ENCODE measurements at regions not wholly inside any gene's neighbourhood (a gene's known extent, or its start where the extent isn't known, plus 50 kb on each side); places are given as distances from the start of the nearest gene placed in this dataset.

DNA sequence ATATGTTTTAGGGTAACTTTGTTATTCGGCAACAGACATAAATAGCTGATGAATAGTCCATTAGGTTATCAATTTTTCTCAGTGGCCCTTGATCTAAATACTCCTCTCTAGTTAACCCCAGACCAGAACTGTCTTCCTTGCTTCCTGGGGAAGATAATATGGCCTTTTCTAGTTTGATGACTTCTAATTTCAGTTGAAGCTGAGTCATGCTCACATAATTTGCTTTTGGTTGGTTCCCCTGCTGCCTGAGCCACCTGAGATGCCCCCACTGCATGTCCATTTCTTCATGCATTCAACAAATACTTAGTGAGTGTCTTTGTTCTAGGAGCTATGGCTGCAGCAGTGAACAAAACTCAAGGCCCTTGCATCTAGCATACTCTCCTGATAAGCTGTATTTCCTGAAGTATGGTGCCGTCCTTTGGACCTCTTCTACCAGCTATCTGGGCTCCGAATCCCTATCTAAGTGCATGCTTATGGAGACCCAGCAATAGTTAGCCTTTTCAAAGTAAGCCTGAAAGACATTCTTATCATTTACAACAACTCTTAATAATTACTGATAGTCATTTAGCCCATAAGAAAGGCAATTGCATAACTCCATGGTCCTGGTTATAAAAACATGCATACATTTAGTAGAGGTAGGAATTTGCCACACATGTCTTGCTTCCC, 84.5 kb upstream of the SLC12A2 start:
- no peak overlapping the region for H3K4ac ChIP-seq (ENCODE audit: low read depth, low read length)
- H3K27me3 ChIP-seq (ENCODE audit: insufficient read depth, low read length) = no peaks in the 10 kb centered on the region
- no peaks in the 10 kb centered on the region for H4K20me1 ChIP-seq (ENCODE audit: control insufficient read depth, insufficient read depth, insufficient read length)
- H3K9ac ChIP-seq (ENCODE audit: extremely low read depth, insufficient read length, low read length) = no peak overlapping the region
- H2BK120ac ChIP-seq (ENCODE audit: low read depth, low read length, poor library complexity, severe bottlenecking) = no peak overlapping the region
- H3K27ac ChIP-seq (ENCODE audit: insufficient read length, low read depth, low read length) = no peak overlapping the region
- H3K4me3 Mint-ChIP-seq = no peak overlapping the region
- H2BK12ac ChIP-seq (ENCODE audit: insufficient read length, low read depth, low read length) = no peak overlapping the region
- H3K36me3 Mint-ChIP-seq (ENCODE audit: insufficient read depth in 1 of 3, low read depth in 3 of 3) = no peaks in the 10 kb centered on the region
- TF ChIP-seq, protein P1, sequence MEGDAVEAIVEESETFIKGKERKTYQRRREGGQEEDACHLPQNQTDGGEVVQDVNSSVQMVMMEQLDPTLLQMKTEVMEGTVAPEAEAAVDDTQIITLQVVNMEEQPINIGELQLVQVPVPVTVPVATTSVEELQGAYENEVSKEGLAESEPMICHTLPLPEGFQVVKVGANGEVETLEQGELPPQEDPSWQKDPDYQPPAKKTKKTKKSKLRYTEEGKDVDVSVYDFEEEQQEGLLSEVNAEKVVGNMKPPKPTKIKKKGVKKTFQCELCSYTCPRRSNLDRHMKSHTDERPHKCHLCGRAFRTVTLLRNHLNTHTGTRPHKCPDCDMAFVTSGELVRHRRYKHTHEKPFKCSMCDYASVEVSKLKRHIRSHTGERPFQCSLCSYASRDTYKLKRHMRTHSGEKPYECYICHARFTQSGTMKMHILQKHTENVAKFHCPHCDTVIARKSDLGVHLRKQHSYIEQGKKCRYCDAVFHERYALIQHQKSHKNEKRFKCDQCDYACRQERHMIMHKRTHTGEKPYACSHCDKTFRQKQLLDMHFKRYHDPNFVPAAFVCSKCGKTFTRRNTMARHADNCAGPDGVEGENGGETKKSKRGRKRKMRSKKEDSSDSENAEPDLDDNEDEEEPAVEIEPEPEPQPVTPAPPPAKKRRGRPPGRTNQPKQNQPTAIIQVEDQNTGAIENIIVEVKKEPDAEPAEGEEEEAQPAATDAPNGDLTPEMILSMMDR (conservative IDR thresholded peaks at IDR 0.05) = no peak
- H3K14ac ChIP-seq (ENCODE audit: insufficient read depth, low read length) = no peak overlapping the region
- H3K18ac ChIP-seq (ENCODE audit: insufficient read length, low read depth, low read length) = no peak overlapping the region
- H2AK5ac ChIP-seq (ENCODE audit: insufficient read length, low read length) = no peak overlapping the region
- no peak overlapping the region for H3K4me2 ChIP-seq (ENCODE audit: insufficient read depth, insufficient read length, low read length)
- no peaks in the 10 kb centered on the region for H3K23me2 ChIP-seq (ENCODE audit: insufficient read length, low read depth, low read length, poor library complexity, severe bottlenecking)
- peaks cover 2 to 5% of the 10 kb centered on the region in 2 experiments; a peak in 2 of 4 replicates for H3K4me1 Mint-ChIP-seq
- H3T11ph ChIP-seq (ENCODE audit: low read length) = no peak overlapping the region
- no peaks in the 10 kb centered on the region for H3K9me3 Mint-ChIP-seq
- peak overlapping the region in 1 of 3 experiments; percentile 44; a peak in 1 of 7 replicates for H3K27ac Mint-ChIP-seq
- H4K91ac ChIP-seq (ENCODE audit: insufficient read length, low read depth, low read length) = no peak overlapping the region
- H2BK20ac ChIP-seq (ENCODE audit: low read depth, low read length, poor library complexity, severe bottlenecking) = no peak overlapping the region
- no peak overlapping the region for H2BK5ac ChIP-seq (ENCODE audit: insufficient read length, low read length)
- no peak overlapping the region for H2AFZ ChIP-seq (ENCODE audit: low read length)
- H3K79me2 ChIP-seq (ENCODE audit: insufficient read depth, low read length) = no peaks in the 10 kb centered on the region
- no peaks in the 10 kb centered on the region for H3K79me1 ChIP-seq (ENCODE audit: insufficient read depth, low read depth, low read length, poor library complexity, severe bottlenecking)
- H4K8ac ChIP-seq (replicated peaks; ENCODE audit: insufficient read length, low read depth, low read length) = no peak overlapping the region
- H3K56ac ChIP-seq (ENCODE audit: insufficient read length, low read depth, low read length) = no peak overlapping the region
- H2BK15ac ChIP-seq (ENCODE audit: low read depth, low read length) = no peak overlapping the region
- H3K9me3 ChIP-seq (ENCODE audit: control insufficient read depth, low read depth, low read length) = no peaks in the 10 kb centered on the region
- WGBS (ENCODE audit: extremely low coverage, insufficient read length, low lambda C conversion rate) = no CpG with 5 or more reads among the region's 3 CpGs
- no peaks in the 10 kb centered on the region for H3K27me3 Mint-ChIP-seq (ENCODE audit: low read depth)
- no peaks in the 10 kb centered on the region for H3K4me1 ChIP-seq (ENCODE audit: insufficient read depth, low read length)
- H3K23ac ChIP-seq (ENCODE audit: insufficient read length, low read depth, low read length) = no peak overlapping the region
- no peak overlapping the region for H4K5ac ChIP-seq (ENCODE audit: insufficient read length, low read depth, low read length)
- no peak for DNase-seq
